Fibroblast of the aortic adventitia (primary cell): ENCODE measurements at regions not wholly inside any gene's neighbourhood (a gene's known extent, or its start where the extent isn't known, plus 50 kb on each side); places are given as distances from the start of the nearest gene placed in this dataset.

Source experiments
- DNase-seq: peaks from one replicate; pipeline ENCODE4 v3.0.0-alpha.2; 2010; ENCODE audit warnings: low read depth
- H3K4me3 ChIP-seq: 2 replicates; pipeline ENCODE4 v1.5.1; 2011; ENCODE audit warnings: low read depth, mild to moderate bottlenecking, control low read depth, low read length, moderate library complexity
- CTCF ChIP-seq: IDR thresholded peaks from 2 replicates; pipeline ENCODE4 v1.5.1; 2011; ENCODE audit warnings: mild to moderate bottlenecking, low read length, control low read depth, inconsistent platforms; ENCODE audit not compliant: insufficient read depth

DNA sequence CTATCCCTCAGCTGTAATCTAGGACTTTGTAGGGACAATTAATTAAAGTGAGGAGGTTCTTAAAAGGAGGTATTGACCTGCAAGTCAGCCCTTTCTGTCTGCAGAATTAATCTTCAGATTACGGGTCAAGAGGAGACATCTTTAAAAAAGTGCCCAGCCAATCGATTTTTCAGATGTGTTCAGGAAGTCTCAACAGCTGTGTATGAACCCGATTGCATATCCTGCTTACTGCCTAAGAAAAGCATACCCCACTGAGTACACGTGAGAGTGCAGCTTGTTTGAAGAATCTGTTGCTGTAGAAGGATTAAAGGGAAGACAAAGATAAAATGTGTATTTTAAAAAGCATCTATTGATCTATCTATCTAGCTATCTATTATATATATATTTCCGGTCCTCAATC lies 1194.5 kb downstream of the UQCRFS1 start:
- DNase-seq: no peak
- no peak for TF ChIP-seq CTCF
- H3K4me3 ChIP-seq: no peak overlapping the region

GRCh38 chr19:28014615-28015405 lies 1198.1 kb downstream of the UQCRFS1 start:
- TF ChIP-seq CTCF: no peak
- no peak overlapping the region for H3K4me3 ChIP-seq
- DNase-seq: no peak

GRCh38 chr19:28012361-28012760 lies 1200.6 kb downstream of the UQCRFS1 start:
- H3K4me3 ChIP-seq: no peak overlapping the region
- no peak for DNase-seq
- TF ChIP-seq CTCF: no peak

- TF ChIP-seq CTCF: no peak
- H3K4me3 ChIP-seq: no peak overlapping the region
- DNase-seq: peak; percentile 19
These were observed 1202.3 kb downstream of the UQCRFS1 start for GRCh38 chr19:28010656-28011055.

DNA sequence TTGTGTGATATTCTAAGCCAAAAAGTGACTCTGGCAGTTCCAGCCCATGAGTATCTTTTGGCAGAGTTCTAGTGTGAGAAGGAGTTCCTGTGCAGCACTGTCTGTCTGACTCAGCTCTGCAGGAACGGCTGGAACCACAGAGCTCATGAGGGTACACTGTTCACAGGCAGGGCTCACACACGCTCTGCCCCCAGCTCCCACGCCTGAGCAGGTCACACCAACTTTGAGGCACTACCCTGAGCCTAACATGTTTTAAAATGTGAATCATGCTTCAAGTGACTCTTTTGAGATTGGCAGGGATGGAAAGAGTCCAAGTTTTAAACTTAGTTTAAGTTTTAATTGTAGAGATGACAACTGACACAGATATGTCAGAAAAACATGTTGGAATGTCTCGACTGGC lies 1203.3 kb downstream of the UQCRFS1 start:
- TF ChIP-seq CTCF: no peak
- DNase-seq: peak; percentile 38

GRCh38 chr19:28008695-28009094 lies 1204.3 kb downstream of the UQCRFS1 start:
- DNase-seq: no peak
- no peak for TF ChIP-seq CTCF
- H3K4me3 ChIP-seq: no peak overlapping the region

More for the DNA sequence above, 1203.3 kb downstream of the UQCRFS1 start:
- H3K4me3 ChIP-seq: no peak overlapping the region

DNA sequence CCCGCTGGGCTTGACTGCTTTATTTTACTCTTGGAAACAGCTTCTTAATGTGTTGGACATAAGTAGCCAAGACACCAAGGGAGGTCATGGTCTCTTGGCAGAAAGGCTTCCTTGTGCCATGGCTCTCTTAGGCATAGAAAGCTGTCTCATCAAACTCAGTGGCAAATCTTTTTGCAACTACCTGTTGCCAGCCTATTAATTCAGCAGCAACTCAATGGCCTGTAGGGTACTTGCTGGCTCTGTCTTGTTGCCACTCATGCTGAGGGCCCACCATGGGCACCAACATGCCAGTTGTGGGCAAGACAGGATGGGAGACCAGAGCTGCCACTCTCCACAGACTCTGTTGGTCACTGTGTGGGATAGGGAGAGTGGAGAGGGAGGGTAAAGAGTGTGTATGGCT lies 1209.4 kb downstream of the UQCRFS1 start:
- H3K4me3 ChIP-seq: no peak overlapping the region
- no peak for DNase-seq
- TF ChIP-seq CTCF: no peak
